Common myeloid progenitor, CD34-positive (primary cell): ENCODE measurements at regions not wholly inside any gene's neighbourhood (a gene's known extent, or its start where the extent isn't known, plus 50 kb on each side); places are given as distances from the start of the nearest gene placed in this dataset.

ENCODE experiments used
- CTCF ChIA-PET: fragments of 350-600 bp; sonication (Branson Sonifier 250); formaldehyde crosslinking; loops from one replicate; lab custom pipeline; 2021; ENCODE audit warnings: antibody characterized with exemption; lab: Charles Lee
- POLR2A ChIA-PET: fragments of 350-600 bp; sonication (Branson Sonifier 250); formaldehyde crosslinking; loops from one replicate; lab custom pipeline; 2021; ENCODE audit warnings: antibody characterized with exemption; lab: Charles Lee
- DNase-seq, 3 donors: peaks; one replicate each; pipeline versions ENCODE4 v3.0.0 to v3.0.0-alpha.2; 2013
- H3K27ac ChIP-seq, 2 experiments: 1 replicate in 1 of 2; 2 replicates in 1 of 2; pipeline ENCODE4 v1.7.0; 2013; ENCODE audit warnings: inconsistent platforms in 2 of 2, low read length in 2 of 2, mild to moderate bottlenecking in 2 of 2, low read depth in 1 of 2, moderate library complexity in 1 of 2; ENCODE audit not compliant: severe bottlenecking in 2 of 2, insufficient read depth in 1 of 2, poor library complexity in 1 of 2
- H3K27me3 ChIP-seq, 5 experiments: replicated peaks in 2 of 5; 1 replicate in 3 of 5; 2 replicates in 2 of 5; pipeline versions ENCODE4 v1.6.1 to v1.7.0; 2013; ENCODE audit warnings: low read length in 4 of 5, mild to moderate bottlenecking in 2 of 5, moderate library complexity in 2 of 5, inconsistent platforms in 1 of 5; ENCODE audit not compliant: insufficient read depth in 5 of 5, control insufficient read depth in 4 of 5
- H3K36me3 ChIP-seq, 4 experiments: 1 replicate in 2 of 4; 2 replicates in 2 of 4; pipeline versions ENCODE4 v1.6.1 to v1.7.0; 2013; ENCODE audit warnings: low read length in 3 of 4, control low read depth in 1 of 4, mild to moderate bottlenecking in 1 of 4; ENCODE audit not compliant: control insufficient read depth in 4 of 4, insufficient read depth in 4 of 4
- H3K4me1 ChIP-seq, 4 experiments: 1 replicate in 3 of 4; 2 replicates in 1 of 4; pipeline versions ENCODE4 v1.6.1 to v1.7.1; 2013; ENCODE audit warnings: low read length in 3 of 4, mild to moderate bottlenecking in 3 of 4, control low read depth in 1 of 4, inconsistent platforms in 1 of 4, moderate library complexity in 1 of 4; ENCODE audit not compliant: control insufficient read depth in 4 of 4, insufficient read depth in 4 of 4; ENCODE audit errors: control extremely low read depth in 1 of 4
- H3K4me3 ChIP-seq, 7 experiments: 1 replicate in 4 of 7; 2 replicates in 3 of 7; pipeline versions ENCODE4 v1.5.1 to v1.7.0; 2013; ENCODE audit warnings: mild to moderate bottlenecking in 7 of 7, low read length in 6 of 7, moderate library complexity in 6 of 7, inconsistent platforms in 2 of 7, low read depth in 2 of 7, control low read depth in 1 of 7; ENCODE audit not compliant: insufficient read depth in 4 of 7, control insufficient read depth in 1 of 7; ENCODE audit errors: extremely low read depth in 1 of 7
- H3K9me3 ChIP-seq, 5 experiments: 1 replicate in 4 of 5; 2 replicates in 1 of 5; pipeline versions ENCODE4 v1.6.1 to v1.7.1; 2013; ENCODE audit warnings: low read length in 4 of 5, mild to moderate bottlenecking in 2 of 5, inconsistent platforms in 1 of 5, low read depth in 1 of 5, moderate library complexity in 1 of 5; ENCODE audit not compliant: control insufficient read depth in 4 of 5, insufficient read depth in 2 of 5; ENCODE audit errors: control extremely low read depth in 1 of 5
- WGBS: methylation state at CpG from one replicate; pipeline ENCODE4 v1.1.5; 2013; ENCODE audit not compliant: insufficient coverage; 5-methylcytosine and 5-hydroxymethylcytosine counted together

GRCh38 chr4:122203407-122203806, 51.3 kb downstream of the BLTP1 start:
- WGBS: no CpG with 5 or more reads among the region's 1 CpG
- Histone ChIP-seq H3K4me3 (no peak overlapping the region), H3K27ac (no peak overlapping the region), H3K27me3 (no peaks in the 10 kb centered on the region), H3K9me3 (no peaks in the 10 kb centered on the region), H3K36me3 (peaks cover 7 to 35% (median 12%) of the 10 kb centered on the region in 4 experiments), H3K4me1 (no peaks in the 10 kb centered on the region)
- CTCF ChIA-PET: no interaction called here
- no peak for DNase-seq
- POLR2A ChIA-PET: no interaction called here

- peak in 2 of 3 donors; percentile 2 for DNase-seq
- peaks cover 5 to 36% (median 12%) of the 10 kb centered on the region in 4 experiments for H3K36me3 ChIP-seq
- CTCF ChIA-PET: no interaction called here
- H3K27me3 ChIP-seq: no peaks in the 10 kb centered on the region
- POLR2A ChIA-PET: no interaction called here
- no peak overlapping the region for H3K27ac ChIP-seq
- no peaks in the 10 kb centered on the region for H3K9me3 ChIP-seq
- WGBS: no CpG with 5 or more reads among the region's 1 CpG
- no peak overlapping the region for H3K4me3 ChIP-seq
- no peaks in the 10 kb centered on the region for H3K4me1 ChIP-seq
Measured at GRCh38 chr4:122205687-122206086, 53.6 kb downstream of the BLTP1 start.

GRCh38 chr4:122212880-122213279, 60.7 kb downstream of the BLTP1 start:
- ChIA-PET CTCF (no interaction called here), POLR2A (no interaction called here)
- Histone ChIP-seq H3K4me1 (no peaks in the 10 kb centered on the region), H3K36me3 (peaks cover 4 to 36% (median 11%) of the 10 kb centered on the region in 4 experiments), H3K27me3 (no peaks in the 10 kb centered on the region), H3K4me3 (peak overlapping the region in 3 of 7 experiments; percentile 33 to 65 (median 36)), H3K27ac (peak overlapping the region; percentile 25 to 54), H3K9me3 (no peaks in the 10 kb centered on the region)
- WGBS: 13% methylated on average over 1 of the region's 3 CpGs
- DNase-seq: peak; percentile 61 to 87 (median 81)

GRCh38 chr4:122218762-122219161, 66.6 kb downstream of the BLTP1 start:
- H3K4me1 ChIP-seq: no peaks in the 10 kb centered on the region
- peaks cover 8 to 32% (median 10%) of the 10 kb centered on the region in 4 experiments for H3K36me3 ChIP-seq
- WGBS: 44% methylated on average over 1 of the region's 1 CpG
- H3K27me3 ChIP-seq: no peaks in the 10 kb centered on the region
- H3K4me3 ChIP-seq: no peak overlapping the region
- ChIA-PET CTCF (interaction anchor here (1.7 kb wide), 1 partner anchor 37 kb away, joined by 3 read pairs; no protein-coding TSS in a partner anchor), POLR2A (no interaction called here)
- DNase-seq: peak in 2 of 3 donors; percentile 30 to 35
- H3K27ac ChIP-seq: no peak overlapping the region
- H3K9me3 ChIP-seq: no peaks in the 10 kb centered on the region

- Histone ChIP-seq H3K27me3 (no peaks in the 10 kb centered on the region), H3K36me3 (peaks cover 8 to 33% (median 11%) of the 10 kb centered on the region in 4 experiments), H3K4me1 (no peaks in the 10 kb centered on the region), H3K9me3 (no peaks in the 10 kb centered on the region), H3K27ac (no peak overlapping the region), H3K4me3 (no peak overlapping the region)
- POLR2A ChIA-PET: no interaction called here
- no CpG with 5 or more reads among the region's 2 CpGs for WGBS
- CTCF ChIA-PET: interaction anchor here (1.0 to 1.7 kb wide), 2 partner anchors 37 to 319 kb away, joined by 3 to 4 read pairs; no protein-coding TSS in a partner anchor
- DNase-seq: no peak
Measured at GRCh38 chr4:122219356-122219755, 67.2 kb downstream of the BLTP1 start.

- H3K27me3 ChIP-seq: no peaks in the 10 kb centered on the region
- peaks cover 8 to 32% (median 14%) of the 10 kb centered on the region in 4 experiments for H3K36me3 ChIP-seq
- WGBS: no CpG with 5 or more reads among the region's 3 CpGs
- no peak overlapping the region for H3K27ac ChIP-seq
- H3K4me3 ChIP-seq: no peak overlapping the region
- DNase-seq: no peak
- no peaks in the 10 kb centered on the region for H3K4me1 ChIP-seq
- ChIA-PET POLR2A (no interaction called here), CTCF (interaction anchor here (0.8 kb wide), 1 partner anchor 9 kb away, joined by 3 read pairs; no protein-coding TSS in a partner anchor)
- H3K9me3 ChIP-seq: no peaks in the 10 kb centered on the region
Measured at GRCh38 chr4:122221322-122221721, 69.2 kb downstream of the BLTP1 start.

- Histone ChIP-seq H3K27ac (no peak overlapping the region), H3K4me1 (no peaks in the 10 kb centered on the region), H3K9me3 (no peaks in the 10 kb centered on the region), H3K4me3 (no peak overlapping the region), H3K36me3 (peaks cover 10 to 38% (median 13%) of the 10 kb centered on the region in 4 experiments), H3K27me3 (no peaks in the 10 kb centered on the region)
- DNase-seq: peak in 2 of 3 donors; percentile 30 to 42
- ChIA-PET CTCF (interaction anchor here (1.0 to 1.2 kb wide), 2 partner anchors 275 to 324 kb away, joined by 6 to 7 read pairs; no protein-coding TSS in a partner anchor), POLR2A (no interaction called here)
- 86% methylated on average over 1 of the region's 4 CpGs for WGBS
Measured at GRCh38 chr4:122224348-122224747, 72.2 kb downstream of the BLTP1 start.
